DMS 273 (cell line): ENCODE measurements at regions not wholly inside any gene's neighbourhood (a gene's known extent, or its start where the extent isn't known, plus 50 kb on each side); places are given as distances from the start of the nearest gene placed in this dataset.

Source experiments
- DNase-seq: peaks from one replicate; lab custom pipeline; 2025; ENCODE audit not compliant: unreplicated experiment; lab: John Stamatoyannopoulos, UW

- DNase-seq, result peak; percentile 88
Measured at GRCh38 chr5:133882846-133883245, 85.6 kb downstream of the C5orf15 start.

GRCh38 chr5:133882389-133882695, 86.1 kb downstream of the C5orf15 start:
- DNase-seq, result no peak

GRCh38 chr5:133881576-133882388, 86.6 kb downstream of the C5orf15 start:
- peak; percentile 19 for DNase-seq

GRCh38 chr5:133878236-133878555, 90.2 kb downstream of the C5orf15 start:
- DNase-seq, result no peak

- DNase-seq, result no peak
Measured at GRCh38 chr5:133877351-133878235, 90.8 kb downstream of the C5orf15 start.

GRCh38 chr5:133876266-133876665, 92.2 kb downstream of the C5orf15 start:
- DNase-seq, result no peak

GRCh38 chr5:133875179-133875578, 93.2 kb downstream of the C5orf15 start:
- DNase-seq, result no peak

- no peak for DNase-seq
Measured at GRCh38 chr5:133873449-133873848, 95.0 kb downstream of the C5orf15 start.

- DNase-seq, result no peak
Measured at GRCh38 chr5:133870661-133871060, 97.8 kb downstream of the C5orf15 start.

- DNase-seq, result no peak
Measured at GRCh38 chr5:133869519-133870335, 98.7 kb downstream of the C5orf15 start.

GRCh38 chr5:133868946-133869518, 99.4 kb downstream of the C5orf15 start:
- peak; percentile 81 for DNase-seq

- no peak for DNase-seq
Measured at GRCh38 chr5:133867851-133868545, 100.4 kb downstream of the C5orf15 start.

GRCh38 chr5:133867341-133867740, 101.1 kb downstream of the C5orf15 start:
- DNase-seq, result no peak

- no peak for DNase-seq
Measured at GRCh38 chr5:133866903-133867245, 101.6 kb downstream of the C5orf15 start.

GRCh38 chr5:133866160-133866902, 102.1 kb downstream of the C5orf15 start:
- no peak for DNase-seq

GRCh38 chr5:133865113-133865512, 103.3 kb downstream of the C5orf15 start:
- DNase-seq, result peak; percentile 47

GRCh38 chr5:133864711-133865110, 103.7 kb downstream of the C5orf15 start:
- no peak for DNase-seq

GRCh38 chr5:133863857-133864585, 104.4 kb downstream of the C5orf15 start:
- no peak for DNase-seq

GRCh38 chr5:133861161-133861737, 107.2 kb downstream of the C5orf15 start:
- DNase-seq, result no peak
